Effector memory CD4-positive, alpha-beta T cell (primary cell): ENCODE measurements at regions not wholly inside any gene's neighbourhood (a gene's known extent, or its start where the extent isn't known, plus 50 kb on each side); places are given as distances from the start of the nearest gene placed in this dataset.

Experiments used
- DNase-seq, 3 donors: peaks; one replicate each; pipeline ENCODE4 v3.0.0-alpha.2; 2020
- H3K27ac ChIP-seq: 2 replicates; pipeline ENCODE4 v1.7.0; 2013; ENCODE audit warnings: mild to moderate bottlenecking, low read length, moderate library complexity; ENCODE audit not compliant: insufficient read depth, poor library complexity, severe bottlenecking
- H3K27me3 ChIP-seq: replicated peaks from 2 replicates; pipeline ENCODE4 v1.7.0; 2013; ENCODE audit warnings: mild to moderate bottlenecking, low read length; ENCODE audit not compliant: insufficient read depth, control insufficient read depth, poor library complexity, severe bottlenecking
- H3K36me3 ChIP-seq: 2 replicates; pipeline ENCODE4 v1.7.0; 2013; ENCODE audit warnings: mild to moderate bottlenecking, low read length, moderate library complexity; ENCODE audit not compliant: control insufficient read depth, insufficient read depth
- H3K4me1 ChIP-seq: 2 replicates; pipeline ENCODE4 v1.7.0; 2013; ENCODE audit warnings: low read length, mild to moderate bottlenecking; ENCODE audit not compliant: control insufficient read depth, insufficient read depth, poor library complexity, severe bottlenecking
- H3K4me3 ChIP-seq: 2 replicates; pipeline ENCODE4 v1.7.0; 2013; ENCODE audit warnings: low read length, low read depth, mild to moderate bottlenecking; ENCODE audit not compliant: insufficient read depth, poor library complexity, severe bottlenecking
- H3K9me3 ChIP-seq: 2 replicates; pipeline ENCODE4 v1.7.0; 2013; ENCODE audit warnings: mild to moderate bottlenecking, low read length, moderate library complexity; ENCODE audit not compliant: control insufficient read depth

DNA sequence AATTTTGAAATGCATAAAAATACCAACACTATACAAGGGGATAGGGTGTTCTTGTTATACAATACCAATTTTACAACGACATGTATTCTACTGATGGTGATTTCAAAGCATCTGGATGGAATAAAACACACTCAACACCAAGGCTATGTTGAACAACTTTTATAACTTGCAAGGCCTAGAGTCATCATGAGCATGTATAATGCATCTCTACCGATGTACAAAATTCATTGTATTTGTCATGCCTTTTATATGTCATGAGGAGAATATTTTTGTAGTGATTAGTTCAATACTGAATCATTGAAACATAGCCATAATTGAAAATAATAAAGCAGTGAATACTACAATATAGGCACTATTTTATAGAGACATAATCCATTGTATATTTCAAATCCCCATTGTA lies 160.2 kb downstream of the ETV1 start:
- Histone ChIP-seq H3K27ac (no peak overlapping the region), H3K4me3 (no peak overlapping the region), H3K4me1 (no peaks in the 10 kb centered on the region), H3K36me3 (no peaks in the 10 kb centered on the region), H3K9me3 (no peaks in the 10 kb centered on the region), H3K27me3 (no peaks in the 10 kb centered on the region)
- no peak for DNase-seq

DNA sequence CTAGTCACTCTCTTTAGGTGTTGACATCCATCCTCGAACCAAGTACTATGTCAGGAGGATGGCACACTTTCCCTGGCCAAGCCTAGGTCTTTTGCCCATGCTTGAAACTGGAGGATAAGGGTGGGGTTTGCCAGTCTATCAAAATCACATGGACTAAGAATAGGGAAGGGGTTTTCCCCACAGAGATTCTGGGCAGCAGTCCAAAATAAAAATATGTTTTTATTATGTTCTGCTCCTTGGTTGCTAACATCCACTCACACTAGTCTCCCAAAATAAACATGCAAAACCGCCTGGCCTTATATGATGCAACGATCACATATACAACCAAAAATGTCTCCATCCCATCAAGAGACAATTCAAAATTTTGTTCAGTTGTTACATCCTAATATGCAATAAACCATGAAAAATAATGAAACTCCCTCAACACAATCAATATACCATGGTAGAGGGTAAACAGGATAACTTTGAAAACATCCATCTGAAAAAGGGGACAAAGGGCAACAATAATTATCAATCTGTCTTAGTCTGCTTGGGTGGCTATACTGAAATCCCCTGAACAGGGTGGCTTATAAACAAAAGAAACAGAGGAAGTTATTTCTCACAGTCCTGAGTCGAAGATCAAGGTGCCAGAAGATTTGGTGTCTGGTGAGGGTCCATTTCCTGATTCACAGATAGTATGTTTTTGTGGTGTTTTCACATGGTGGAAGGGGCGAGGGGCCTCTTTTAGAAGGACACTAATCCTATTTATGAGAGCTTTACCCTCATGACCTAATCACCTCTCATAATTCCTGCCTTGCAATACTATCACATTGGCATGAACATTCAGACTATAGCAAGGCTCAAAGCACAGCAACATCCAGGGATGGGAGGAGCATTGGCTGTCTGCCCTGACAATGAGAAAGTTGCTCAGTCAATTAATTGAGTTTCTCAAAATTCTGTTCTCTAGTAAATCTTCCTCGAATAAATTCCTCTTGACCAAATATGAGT lies 159.3 kb downstream of the ETV1 start:
- H3K27ac ChIP-seq, result no peak overlapping the region

DNA sequence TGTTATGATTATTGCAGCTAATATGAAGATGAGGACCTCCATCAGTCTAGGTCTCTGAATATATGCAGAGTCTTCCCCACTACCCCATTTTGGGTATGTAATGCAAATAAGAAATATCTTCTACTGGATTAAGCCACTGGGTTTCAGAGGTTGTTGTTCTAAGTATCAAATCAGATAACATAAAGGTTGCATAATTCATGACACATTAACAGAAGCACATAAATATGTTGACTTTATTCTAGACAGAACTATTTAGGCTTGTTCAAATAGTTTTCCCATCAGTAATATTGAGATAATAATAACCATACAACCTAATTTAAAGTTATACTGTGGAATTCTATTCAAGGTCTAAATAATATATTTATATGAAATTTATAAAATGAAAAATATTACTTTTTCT lies 157.1 kb downstream of the ETV1 start:
- Histone ChIP-seq H3K27me3 (no peaks in the 10 kb centered on the region), H3K4me1 (no peaks in the 10 kb centered on the region), H3K36me3 (no peaks in the 10 kb centered on the region), H3K27ac (no peak overlapping the region), H3K4me3 (no peak overlapping the region), H3K9me3 (no peaks in the 10 kb centered on the region)
- no peak for DNase-seq

More for the DNA sequence above, 159.3 kb downstream of the ETV1 start:
- H3K4me1 ChIP-seq, result no peaks in the 10 kb centered on the region
- no peak overlapping the region for H3K4me3 ChIP-seq
- no peaks in the 10 kb centered on the region for H3K9me3 ChIP-seq
- no peaks in the 10 kb centered on the region for H3K27me3 ChIP-seq
- no peaks in the 10 kb centered on the region for H3K36me3 ChIP-seq
- no peak for DNase-seq

DNA sequence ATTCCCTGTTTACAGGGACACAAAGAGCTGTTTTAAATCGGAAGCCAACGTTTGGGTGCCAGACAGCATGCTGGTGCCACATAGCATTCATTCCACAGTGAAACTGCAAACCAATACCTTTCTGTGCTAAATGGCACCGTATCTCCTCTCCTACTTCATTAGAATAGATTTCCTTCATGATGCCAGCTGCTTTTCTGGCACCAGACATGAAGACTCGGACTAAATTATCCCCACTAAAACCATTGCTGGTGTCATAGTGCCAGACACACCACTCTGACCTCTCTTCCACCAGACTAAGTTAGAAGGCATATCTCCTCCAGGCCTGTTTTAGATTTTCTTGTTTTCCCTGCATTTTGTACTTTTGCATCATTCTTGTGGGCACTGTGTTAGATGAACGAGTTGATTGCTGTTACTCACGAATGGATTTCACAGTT lies 155.1 kb downstream of the ETV1 start:
- H3K27me3 ChIP-seq, result no peaks in the 10 kb centered on the region
- H3K27ac ChIP-seq, result no peak overlapping the region
- DNase-seq, result no peak
- no peaks in the 10 kb centered on the region for H3K4me1 ChIP-seq
- H3K9me3 ChIP-seq, result no peaks in the 10 kb centered on the region
- H3K4me3 ChIP-seq, result no peak overlapping the region
- H3K36me3 ChIP-seq, result no peaks in the 10 kb centered on the region

DNA sequence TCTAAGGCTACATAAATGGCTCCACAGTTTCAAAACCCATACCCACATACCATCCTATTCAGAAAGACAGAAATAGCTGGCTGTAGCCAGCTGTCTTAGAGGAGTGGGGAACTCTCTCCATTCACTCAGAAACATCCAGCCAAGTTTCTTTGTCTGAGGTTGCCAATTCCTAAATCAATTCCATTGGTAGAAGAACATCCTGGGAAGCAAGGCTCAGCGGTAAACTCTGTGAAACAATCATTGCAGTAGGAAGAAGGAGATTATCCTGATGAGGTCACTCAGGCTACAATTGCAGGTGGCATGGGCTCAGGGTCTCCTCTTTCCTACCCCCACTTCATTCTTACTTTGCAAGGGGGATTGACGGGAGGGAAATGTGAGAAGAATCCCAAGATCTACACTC lies 154.0 kb downstream of the ETV1 start:
- Histone ChIP-seq H3K36me3 (no peaks in the 10 kb centered on the region), H3K4me3 (no peak overlapping the region), H3K4me1 (no peaks in the 10 kb centered on the region), H3K9me3 (no peaks in the 10 kb centered on the region), H3K27ac (no peak overlapping the region), H3K27me3 (no peaks in the 10 kb centered on the region)
- DNase-seq, result no peak

DNA sequence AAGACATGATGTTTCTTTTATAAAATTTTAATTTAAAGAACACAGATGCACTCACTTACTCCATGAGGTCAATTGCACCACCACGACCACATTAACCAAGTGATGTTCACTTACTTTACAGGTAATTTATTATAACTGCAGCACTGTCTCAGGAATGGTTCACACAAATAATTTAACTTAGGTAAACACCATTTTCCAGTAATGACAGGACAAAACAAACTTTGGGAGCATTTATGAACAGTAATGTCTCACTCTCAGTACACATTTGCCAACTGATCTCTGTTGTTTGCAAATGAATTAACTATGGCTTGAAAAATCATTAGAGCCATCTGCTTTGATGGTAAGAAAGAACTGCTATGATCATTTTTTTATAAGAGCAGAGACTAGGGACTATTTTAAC lies 150.4 kb downstream of the ETV1 start:
- no peaks in the 10 kb centered on the region for H3K36me3 ChIP-seq
- no peak overlapping the region for H3K4me3 ChIP-seq
- H3K4me1 ChIP-seq, result no peaks in the 10 kb centered on the region
- H3K27me3 ChIP-seq, result no peaks in the 10 kb centered on the region
- DNase-seq, result no peak
- no peak overlapping the region for H3K27ac ChIP-seq
- H3K9me3 ChIP-seq, result no peaks in the 10 kb centered on the region
